HG02840 (cell line): ENCODE measurements at regions not wholly inside any gene's neighbourhood (a gene's known extent, or its start where the extent isn't known, plus 50 kb on each side); places are given as distances from the start of the nearest gene placed in this dataset.

ENCODE experiments used
- ATAC-seq: cut with Tn5 transposase; IDR thresholded peaks from one replicate; pipeline ENCODE4 v1.9.1; 2021; ENCODE audit warnings: mild to moderate bottlenecking, moderate library complexity, moderate number of reproducible peaks; ENCODE audit not compliant: unreplicated experiment, low FRiP score

DNA sequence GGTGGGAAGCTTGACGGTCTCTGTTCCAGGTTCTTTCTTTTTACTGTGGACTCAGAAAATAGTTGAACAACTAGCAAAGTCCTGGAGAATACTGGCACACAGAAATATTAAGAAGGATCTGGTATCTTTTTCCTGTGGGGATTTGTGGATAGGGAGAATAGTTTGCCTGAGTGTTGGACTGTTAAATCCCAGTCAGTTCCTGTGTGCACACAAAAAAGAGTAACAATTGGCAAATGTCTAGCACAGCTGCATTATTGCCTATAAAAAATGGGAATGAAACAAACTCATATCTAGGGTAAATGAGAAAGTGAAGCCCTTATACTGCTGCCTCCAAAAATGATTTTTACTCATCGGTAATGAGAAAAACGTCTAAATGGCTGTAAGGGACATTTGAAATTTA lies 828.2 kb downstream of the JRKL start:
- ATAC-seq = no peak

GRCh38 chr11:97223647-97224046 lies 833.8 kb downstream of the JRKL start:
- no peak for ATAC-seq

DNA sequence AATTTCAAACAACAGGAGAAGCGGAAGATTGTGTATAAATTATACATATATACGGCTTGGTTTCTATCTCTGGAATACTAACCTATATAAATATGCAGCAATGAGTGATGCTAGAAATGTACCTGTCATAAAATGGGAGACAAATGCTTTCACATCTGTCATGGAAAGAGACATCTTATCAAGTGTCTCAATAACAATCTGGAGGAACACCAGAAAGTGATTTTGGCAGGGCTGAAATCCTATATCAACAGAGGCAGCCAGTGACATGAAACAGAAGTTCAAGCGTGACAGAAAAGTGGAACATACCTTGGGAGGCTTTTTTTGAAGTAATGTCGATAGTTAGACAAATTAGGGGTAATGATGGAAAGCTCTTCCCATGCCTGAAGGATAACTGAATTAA lies 834.6 kb downstream of the JRKL start:
- no peak for ATAC-seq

GRCh38 chr11:97225794-97226193 lies 836.0 kb downstream of the JRKL start:
- no peak for ATAC-seq

- ATAC-seq = no peak
Observed at GRCh38 chr11:97229936-97230335, 840.1 kb downstream of the JRKL start.

GRCh38 chr11:97231231-97231630 lies 841.4 kb downstream of the JRKL start:
- no peak for ATAC-seq

DNA sequence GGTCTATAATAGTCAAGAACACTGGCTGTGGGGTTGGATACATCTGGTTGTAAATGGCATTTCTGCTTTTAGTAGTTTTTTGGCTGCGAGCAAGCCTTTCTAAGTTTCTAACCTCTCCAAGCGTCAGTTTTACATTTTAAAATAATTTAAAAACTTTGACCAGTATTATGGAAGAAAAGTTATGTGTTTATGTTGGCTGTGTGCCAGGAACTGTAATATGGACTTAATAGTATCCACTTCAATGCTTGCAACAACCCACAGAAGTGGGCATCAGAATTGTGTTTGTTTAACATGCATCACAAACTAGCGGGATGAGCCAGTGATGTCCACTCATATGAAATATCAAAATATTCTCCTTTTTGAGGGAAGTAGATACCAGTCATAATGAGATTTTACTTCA lies 844.2 kb downstream of the JRKL start:
- no peak for ATAC-seq

DNA sequence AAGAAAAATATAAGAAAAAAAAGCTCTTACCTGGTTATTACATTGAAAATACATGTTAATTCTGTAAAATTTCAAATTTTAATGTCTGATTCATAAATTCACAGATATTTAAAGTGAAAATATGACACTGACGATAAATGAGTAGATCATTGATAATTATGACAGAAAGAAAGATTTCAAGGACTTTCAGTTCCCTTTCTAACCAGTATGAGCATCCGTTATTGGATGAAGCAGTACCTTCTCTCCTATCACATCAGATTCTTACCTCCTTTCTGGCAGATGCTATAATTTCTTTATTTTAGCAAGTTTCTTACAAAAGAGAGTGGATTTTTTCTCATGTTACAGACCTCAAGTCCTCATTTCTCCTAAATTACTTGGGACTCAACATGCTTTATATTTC lies 847.3 kb downstream of the JRKL start:
- no peak for ATAC-seq

GRCh38 chr11:97247601-97248000 lies 857.8 kb downstream of the JRKL start:
- ATAC-seq = no peak

DNA sequence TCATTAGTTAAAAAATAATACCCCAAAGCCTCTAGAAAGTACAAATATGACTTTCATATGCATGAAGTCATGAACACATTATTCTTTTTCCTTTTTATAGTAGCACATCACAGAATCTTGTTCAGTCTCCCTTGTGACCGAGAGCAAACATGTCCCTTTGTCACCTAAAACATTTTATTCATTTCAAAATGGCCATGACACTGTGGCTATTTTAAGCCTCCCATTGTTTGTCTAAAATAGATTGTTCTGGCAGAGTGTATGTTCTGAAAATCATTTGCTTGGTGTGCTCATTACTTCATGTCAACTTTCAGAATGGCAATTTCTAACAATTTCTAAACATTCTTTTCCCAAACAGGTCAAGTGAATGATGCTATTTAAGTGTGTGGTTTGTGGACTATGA lies 865.0 kb downstream of the JRKL start:
- ATAC-seq = no peak

DNA sequence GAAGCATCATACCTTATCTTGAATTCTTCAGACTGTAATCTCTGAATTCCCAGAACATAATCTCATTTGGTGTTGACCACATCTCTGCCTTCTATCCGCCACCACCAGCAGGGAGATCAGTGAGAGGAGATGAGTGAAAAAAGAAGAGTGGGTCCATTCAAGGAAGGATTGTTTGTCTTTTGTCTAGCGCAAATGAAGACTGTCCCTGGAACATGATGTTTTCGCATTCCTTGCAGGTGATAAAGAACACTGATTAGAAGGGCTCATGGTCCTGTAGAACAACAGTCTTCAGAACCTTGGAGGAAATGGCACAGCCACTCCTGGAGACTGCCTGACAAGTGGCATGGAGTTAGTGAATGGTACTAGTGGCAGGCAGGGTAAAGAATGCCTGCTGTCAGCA lies 869.6 kb downstream of the JRKL start:
- no peak for ATAC-seq

DNA sequence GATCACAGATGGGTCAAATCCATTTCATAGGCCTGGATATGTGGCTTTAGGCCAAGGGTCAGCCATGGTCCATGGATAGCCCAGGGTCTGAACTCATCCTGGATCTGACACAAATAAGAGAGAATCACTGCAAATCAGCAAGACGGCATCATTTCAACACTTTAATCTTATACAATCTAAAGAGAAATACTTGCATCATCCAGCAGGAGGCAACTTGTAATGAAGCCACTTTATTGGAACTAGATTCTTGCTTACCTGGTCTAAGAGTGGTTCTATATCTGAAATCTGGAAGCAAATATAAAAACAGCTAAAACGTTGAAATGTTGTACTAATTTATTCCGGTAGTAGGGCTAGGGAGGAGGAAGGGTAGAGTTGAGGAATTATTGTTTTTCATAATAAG lies 870.1 kb downstream of the JRKL start:
- ATAC-seq = no peak

DNA sequence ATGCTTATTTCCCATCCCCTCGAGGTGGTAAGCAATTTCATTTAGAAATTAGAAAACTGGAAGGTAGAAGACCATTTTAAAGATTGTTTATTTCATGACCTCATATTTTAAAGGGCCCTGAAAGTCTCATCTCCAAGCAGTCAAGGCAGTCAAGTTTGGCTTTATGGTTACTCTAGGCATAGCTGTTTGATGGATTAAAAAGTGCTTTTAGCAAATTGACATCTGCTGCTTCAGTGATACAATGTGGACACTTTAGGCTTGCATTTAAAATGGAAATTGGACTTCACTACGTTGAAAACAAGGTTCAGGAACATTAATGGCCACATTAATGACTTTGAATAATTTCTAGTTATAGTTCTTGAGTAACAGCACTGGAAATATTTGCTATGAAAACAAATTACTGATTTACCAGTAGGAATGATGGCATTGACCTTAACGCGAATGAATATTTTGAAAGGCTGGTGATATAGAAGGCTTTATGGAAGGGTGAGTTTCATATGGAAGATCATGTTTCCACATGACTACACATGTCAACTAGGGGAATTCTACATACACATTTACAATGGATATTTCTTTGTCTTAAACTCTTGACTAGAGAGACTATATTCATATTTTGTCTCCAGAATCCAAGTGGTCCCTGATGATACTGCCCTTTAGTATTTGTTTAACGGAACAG lies 873.5 kb downstream of the JRKL start:
- no peak for ATAC-seq

DNA sequence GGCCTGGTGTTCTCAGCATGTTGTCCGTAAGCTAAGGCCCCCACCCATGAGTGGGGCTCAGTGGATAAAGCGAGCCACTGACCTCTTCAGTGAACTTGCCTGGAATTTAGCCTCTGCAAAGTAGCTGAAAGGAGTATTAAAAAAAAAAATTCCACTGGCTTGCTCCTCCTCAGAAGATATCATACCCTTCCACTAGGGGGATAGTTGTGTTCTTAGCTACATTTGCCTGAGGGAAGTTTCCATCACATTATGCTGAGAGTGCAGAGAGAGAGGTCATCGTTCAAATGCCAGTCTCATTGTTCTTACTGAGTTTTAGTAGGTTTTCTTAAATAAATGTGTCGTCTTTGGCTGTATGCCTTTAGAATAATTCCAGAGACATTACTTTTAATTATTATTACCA lies 879.7 kb downstream of the JRKL start:
- no peak for ATAC-seq

DNA sequence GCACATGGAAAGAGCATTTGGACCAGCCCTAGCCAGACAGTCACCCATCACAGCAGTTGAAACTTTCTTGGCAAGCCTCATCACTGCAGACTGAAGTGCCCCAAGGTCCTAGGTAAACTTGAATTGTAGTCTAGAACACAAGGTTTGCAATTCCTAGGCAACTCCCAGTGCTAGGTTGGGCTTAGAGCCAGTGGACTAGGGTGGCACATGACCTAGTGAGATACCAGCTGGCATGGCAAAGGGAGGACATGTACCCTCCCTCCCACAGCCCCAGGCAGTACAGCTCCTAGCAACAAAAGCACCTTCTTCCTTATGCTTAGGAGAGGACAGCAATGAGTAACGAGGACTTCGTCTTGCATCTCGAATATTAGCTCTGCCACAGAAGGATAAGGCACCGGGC lies 889.5 kb downstream of the JRKL start:
- ATAC-seq = no peak

DNA sequence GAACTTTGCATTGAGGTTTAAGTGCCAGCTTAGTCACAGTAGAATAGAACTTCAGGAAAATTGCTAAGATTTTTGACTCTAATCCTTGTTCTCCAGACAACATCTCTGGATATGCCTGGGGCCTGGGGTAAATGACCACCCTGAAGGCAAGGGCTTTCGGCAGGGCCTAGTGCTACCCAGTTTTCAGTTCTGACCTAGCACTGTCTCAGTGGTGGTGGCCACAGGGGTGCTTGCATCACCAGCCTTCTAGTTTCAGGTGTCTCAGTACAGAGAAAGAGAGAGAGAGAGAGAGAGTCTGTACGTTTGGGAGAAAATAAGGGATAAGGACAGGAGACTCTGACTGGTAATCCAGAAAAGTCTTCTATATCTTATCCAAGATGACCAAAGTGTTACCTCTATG lies 890.5 kb downstream of the JRKL start:
- no peak for ATAC-seq

- ATAC-seq = no peak
Observed at GRCh38 chr11:97289823-97290222, 900.0 kb downstream of the JRKL start.

GRCh38 chr11:97290464-97291041 lies 900.7 kb downstream of the JRKL start:
- ATAC-seq = no peak

- no peak for ATAC-seq
Observed at GRCh38 chr11:97296301-97296700, 906.5 kb downstream of the JRKL start.

DNA sequence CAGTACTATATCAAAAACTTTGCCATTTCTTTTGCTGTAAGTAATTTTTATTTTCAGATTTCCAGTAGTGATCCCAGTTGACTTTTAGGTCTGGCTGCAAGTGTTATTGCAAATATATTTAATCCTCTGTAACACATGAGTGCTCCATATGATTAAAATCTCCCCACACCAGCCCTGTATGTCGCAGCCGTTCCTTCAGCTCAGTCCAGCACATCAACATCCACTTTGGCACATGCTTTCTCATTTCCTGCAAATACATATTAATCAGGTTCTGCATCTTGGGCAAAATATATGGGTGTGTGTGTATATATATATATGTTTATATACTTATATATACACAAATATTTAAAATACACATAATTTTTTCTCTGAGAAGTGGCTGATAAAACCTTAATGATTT lies 919.5 kb downstream of the JRKL start:
- no peak for ATAC-seq

DNA sequence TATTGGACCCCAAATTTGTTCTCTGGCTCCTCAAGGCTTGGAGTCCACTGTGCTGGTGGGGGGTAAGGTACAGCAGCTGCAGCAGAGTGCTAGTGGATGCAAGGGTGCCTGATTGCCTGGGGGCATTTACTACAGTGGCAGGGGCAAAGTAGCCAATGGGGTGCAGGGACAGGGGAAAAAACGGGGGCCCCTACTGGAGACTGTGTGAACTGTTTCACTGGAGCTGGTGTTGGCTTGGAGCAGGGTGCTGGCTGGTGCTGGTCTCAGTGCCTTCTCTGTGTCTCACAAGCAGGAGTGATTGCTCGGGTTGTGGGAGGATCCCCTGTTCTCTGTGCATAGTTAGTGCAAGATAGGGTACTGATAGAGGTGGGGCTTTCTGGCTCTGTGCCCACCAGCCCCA lies 935.9 kb downstream of the JRKL start:
- no peak for ATAC-seq

- ATAC-seq = no peak
Observed at GRCh38 chr11:97332271-97332670, 942.5 kb downstream of the JRKL start.

- no peak for ATAC-seq
Observed at GRCh38 chr11:97336064-97336463, 946.3 kb downstream of the JRKL start.
